GM18861 (cell line): ENCODE measurements at regions not wholly inside any gene's neighbourhood (a gene's known extent, or its start where the extent isn't known, plus 50 kb on each side); places are given as distances from the start of the nearest gene placed in this dataset.

Experiments used
- ATAC-seq: cut with Tn5 transposase; IDR thresholded peaks from one replicate; pipeline ENCODE4 v1.9.1; 2021; ENCODE audit not compliant: unreplicated experiment

DNA sequence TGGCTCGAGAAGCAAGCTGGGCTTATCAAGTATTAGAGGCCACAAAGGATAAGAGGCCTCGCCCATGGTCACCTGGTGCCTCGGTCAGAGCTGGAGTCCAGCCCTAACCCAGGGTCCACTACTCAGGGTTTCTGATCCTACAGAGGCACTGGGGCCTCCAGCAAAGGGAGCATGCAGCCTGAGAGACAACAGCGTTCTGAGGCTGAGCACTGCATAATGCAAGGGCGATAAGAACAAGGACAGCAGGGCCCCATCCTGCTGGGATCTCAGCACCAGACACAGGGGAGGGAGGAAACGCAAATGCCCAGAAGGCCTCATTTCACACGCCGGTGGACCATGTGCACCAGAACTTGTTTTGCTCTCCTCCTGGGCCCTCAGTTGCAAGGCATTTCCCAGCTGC lies 63.0 kb downstream of the C5orf15 start:
- ATAC-seq: no peak

- ATAC-seq: no peak
These were observed 63.8 kb downstream of the C5orf15 start for GRCh38 chr5:133904641-133905040.

DNA sequence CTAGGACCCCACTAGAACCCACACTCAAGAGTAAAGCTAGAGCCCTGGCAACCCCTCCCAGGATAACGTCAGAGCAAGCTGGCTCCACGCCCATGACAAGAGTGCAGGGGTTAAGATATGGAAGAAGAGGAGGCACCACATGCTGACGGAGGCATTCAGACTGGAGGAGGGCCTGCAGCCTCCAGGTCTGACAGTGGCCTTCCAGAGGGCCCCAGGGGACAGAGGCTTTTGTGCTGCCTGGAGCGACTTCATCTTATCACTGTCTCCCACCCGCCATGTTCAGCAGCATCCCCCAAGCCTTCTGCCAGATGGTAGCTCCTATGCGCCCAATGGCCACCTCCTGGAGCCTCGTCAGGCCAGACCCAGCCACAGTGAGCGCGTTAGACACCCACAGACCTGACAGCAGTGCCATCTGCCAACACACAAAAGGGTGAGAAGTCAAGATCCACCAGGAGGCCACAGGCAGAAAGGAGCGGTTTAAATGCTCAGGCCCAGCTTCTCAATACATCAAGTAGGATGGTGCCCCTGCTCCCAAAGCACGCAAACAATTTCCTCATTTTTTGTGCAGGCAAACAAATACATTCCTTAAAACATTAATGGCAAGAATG lies 65.8 kb downstream of the C5orf15 start:
- no peak for ATAC-seq

DNA sequence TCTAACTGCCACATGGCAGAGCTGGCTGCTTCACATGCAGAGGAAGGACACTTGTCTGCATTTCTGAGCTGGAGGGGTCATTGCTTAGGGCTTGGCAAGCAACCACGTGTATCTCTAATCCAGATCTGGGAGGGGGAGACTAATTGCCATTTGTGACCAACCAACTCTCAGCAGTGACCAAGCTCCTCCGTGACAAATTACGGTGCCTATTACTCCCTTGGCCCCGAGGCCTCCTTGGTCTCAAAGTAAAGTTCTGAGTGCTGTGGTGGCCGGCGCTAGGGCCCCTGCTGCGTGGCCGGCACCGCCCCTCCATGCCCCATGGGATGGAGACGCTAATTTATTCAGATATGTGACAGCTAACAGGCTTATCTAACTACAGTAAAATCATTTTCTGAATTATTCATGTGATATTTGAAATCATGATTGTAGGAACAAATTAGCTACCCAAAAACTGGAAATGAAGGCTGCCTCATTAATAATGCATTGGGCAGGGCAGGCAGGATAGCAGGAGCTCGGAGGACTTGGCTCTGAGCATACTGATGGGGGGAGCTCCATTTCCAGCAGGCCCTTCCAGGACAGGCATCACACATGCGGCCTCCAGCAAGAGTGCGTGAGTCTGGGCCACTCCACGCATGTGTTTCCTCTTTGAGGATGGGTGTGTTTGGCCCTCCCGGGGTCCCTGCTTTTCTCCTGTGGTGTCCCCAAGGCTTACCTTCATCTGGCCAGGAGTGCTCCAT lies 67.7 kb downstream of the C5orf15 start:
- ATAC-seq: no peak

DNA sequence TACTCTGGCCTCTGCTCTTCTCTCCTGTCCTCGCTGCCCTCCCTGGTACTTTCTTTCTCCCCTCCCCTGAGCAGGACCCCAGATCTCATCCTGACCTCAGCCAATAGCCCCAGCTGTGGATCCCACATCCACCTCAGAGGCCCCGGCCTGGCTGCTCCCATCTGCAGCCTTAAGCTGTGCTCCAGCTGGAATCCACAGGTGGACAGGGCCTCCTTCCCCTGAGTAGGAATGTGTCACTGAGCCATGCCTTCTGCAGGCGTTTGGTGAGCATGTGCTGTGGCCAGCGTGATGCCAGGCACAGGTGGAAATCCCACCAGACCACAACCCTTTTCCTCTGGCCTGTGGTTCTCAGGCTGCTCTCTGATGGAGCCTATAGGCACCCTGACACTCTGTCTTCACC lies 68.9 kb downstream of the C5orf15 start:
- ATAC-seq: no peak

DNA sequence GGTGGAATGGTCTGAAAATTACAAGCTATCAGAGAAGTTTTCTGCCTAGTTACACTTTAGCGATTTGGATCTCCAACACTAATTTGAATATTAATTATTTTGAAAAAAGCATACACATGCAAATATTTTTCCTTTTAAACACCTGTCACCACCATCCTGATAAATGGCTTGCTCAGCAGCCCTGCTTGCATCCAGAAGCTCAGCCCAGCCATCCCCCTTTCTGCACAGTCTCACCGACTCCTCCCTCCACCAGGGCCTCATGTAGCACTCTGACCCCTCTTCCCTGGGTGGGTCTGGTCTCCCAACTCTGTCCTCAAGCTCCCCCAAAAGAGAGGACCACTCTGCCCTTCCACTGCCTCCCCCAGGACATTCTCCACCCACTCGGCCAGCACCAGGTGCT lies 70.0 kb downstream of the C5orf15 start:
- ATAC-seq: no peak

DNA sequence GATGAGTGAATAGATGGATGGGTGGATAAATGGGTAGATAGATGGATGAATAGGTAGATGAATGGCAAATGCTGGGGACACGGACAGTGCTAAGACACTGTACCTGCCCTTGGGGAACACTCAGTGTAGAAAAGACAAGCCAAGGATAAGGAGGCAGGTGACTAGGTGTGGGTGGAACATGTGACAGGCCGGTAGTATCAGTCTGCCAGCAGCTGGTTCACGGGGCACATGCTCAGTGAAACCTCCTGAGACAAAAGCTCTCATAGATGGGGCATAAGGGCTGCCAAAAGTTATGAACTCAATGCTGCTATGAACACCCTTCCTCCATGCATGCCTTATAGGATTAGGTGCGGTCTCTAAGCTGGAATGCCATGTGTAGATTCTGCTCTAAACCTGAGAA lies 71.0 kb downstream of the C5orf15 start:
- no peak for ATAC-seq

DNA sequence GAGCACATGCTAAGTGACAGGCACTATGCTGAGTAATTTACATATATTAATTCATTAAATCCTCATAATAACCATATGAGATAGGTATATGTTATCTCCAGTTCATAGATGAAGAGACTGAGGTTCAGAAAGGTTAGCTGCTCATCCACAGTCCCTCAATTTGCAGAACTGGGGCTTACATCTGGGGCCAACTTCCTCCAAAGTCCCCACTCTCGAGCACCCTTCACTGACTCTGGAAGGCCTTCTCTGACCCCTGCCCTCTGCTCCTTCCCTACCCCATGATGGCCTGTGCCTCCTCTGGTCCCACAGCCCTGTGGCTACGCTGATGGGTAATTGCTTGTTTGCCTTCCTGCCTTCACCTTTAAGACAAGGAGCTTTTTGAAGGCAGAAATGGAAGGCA lies 71.6 kb downstream of the C5orf15 start:
- no peak for ATAC-seq

- ATAC-seq: no peak
These were observed 72.2 kb downstream of the C5orf15 start for GRCh38 chr5:133895979-133896845.

DNA sequence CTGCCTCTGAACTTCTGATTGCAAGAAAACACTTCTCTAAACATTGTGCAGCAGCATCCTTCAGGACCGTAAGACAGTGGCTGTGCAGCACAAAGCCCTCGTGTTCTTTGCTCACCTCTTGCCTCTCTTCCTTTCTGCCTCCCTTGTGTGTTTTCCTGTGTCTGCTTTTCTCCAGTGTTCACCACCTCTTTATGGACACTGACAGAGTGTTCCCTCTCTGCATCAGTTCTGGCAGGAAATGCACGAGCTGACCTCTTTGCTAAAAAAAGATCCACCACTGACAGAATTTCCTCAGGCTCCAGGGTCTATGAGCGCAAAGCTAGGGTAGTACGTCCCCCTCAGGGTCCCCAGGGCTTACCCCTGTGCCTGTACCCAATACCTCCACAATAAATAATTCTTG lies 74.3 kb downstream of the C5orf15 start:
- ATAC-seq: no peak

- ATAC-seq: no peak
These were observed 75.7 kb downstream of the C5orf15 start for GRCh38 chr5:133892774-133893173.

DNA sequence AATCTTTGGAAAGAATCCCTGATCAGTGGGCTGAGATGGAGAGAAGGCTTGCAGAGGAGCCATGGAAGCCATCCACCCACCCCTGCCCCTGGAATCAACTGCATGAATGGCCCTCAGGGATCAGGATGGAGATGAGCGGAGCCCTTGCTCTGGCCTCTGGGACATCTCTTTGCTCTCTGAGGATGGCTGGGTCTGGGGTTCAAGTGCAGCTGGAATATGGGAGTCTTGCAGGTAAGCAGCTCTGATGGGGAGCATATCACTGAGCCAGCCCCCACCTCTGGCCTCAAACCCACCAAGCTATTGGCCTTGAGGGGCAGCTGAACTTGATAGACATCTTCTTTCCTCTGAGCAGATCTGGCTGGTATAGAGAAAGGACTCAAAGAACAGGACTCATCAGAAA lies 76.1 kb downstream of the C5orf15 start:
- ATAC-seq: no peak

DNA sequence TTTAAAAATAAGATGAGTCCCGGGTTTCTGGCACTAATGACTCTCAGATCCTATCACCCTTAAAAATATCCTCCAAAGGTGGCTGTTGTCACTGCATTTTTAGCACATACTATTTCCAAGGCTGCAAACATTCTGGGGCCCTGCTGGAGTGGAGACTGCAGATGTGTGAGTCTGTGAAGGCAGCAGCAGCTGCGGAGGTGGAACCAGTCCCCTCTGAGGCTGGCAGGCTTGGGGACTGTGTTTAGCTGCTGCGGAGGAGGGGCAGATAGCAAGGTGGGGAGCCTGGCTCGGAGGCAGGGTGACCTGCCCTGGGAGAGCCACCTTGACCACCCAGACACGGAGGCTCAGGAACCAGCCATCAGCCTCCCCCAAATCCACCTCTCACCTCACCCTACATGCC lies 77.0 kb downstream of the C5orf15 start:
- ATAC-seq: no peak

GRCh38 chr5:133890776-133891280 lies 77.6 kb downstream of the C5orf15 start:
- ATAC-seq: no peak

- ATAC-seq: no peak
These were observed 78.1 kb downstream of the C5orf15 start for GRCh38 chr5:133890314-133890713.

GRCh38 chr5:133889271-133889905 lies 79.0 kb downstream of the C5orf15 start:
- no peak for ATAC-seq

DNA sequence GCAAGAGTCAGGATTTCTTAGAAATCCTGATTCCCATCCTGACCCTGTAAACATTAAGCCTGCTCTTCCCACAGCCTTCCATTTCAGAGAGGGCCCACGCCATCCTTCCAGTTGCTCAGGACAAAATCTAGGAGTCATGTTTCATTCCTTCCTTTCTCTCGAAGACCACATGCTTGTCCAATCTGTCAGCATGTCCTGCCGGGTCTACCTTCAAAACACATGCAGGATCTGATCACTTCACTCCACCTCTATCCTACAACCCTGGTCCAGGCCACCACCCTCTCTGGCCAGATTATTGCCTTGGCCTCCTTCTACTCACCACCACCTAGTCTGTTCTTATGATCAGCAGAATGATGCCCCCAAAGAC lies 79.8 kb downstream of the C5orf15 start:
- ATAC-seq: no peak

DNA sequence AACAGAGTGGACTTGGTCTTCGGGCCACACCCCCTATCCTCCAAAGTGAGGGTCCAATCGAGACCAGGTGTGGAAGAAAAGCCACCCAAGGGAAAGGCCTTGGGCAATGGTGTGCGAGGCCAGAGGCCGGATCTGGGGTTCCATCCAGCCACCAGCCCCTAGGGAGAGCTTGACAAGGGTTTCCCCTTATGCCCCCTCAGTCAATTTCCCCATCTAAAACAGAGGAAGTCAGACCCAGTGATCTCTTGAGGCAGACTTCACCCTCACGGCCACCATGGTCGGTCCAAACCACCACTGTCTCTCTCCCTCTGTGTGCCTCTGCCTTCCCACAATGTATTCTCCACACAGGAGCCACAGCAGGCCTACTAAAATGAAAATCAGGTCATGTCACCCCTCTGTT lies 82.9 kb downstream of the C5orf15 start:
- ATAC-seq: no peak

DNA sequence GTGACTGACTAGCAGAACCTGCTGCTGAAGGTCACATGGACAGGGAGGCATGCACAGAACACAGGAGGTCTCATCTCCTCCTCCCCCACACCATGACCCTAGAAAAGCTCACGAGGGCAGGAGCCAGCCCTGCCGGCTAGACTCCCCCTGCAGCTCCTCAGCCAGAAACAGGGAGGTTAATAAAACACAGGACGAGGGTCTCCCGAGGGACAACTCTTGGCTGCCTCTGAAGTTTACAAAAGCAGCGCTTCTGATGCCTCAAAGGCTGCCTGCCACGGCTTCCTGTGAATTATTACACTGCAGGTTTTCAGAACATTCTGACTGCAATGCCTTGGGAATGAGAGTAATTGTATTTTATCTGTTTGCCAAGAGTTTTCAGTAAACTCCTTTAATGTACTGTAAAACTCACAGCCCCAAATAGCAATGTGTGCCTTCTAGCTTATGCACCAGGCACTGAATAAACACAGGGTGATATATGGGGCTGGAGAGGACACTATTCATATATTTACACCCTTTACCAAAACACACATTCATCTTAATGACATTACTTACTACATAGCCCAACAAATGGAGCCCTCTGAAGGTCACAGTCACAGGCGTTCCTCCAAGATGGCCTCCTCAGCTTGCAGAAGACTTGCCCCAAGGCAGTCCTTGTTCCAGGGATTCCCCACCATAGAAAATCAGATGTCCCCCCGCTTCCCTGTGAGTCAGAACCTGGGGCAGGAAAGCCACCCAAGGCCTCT lies 83.7 kb downstream of the C5orf15 start:
- ATAC-seq: no peak

- no peak for ATAC-seq
These were observed 84.5 kb downstream of the C5orf15 start for GRCh38 chr5:133883916-133884315.

DNA sequence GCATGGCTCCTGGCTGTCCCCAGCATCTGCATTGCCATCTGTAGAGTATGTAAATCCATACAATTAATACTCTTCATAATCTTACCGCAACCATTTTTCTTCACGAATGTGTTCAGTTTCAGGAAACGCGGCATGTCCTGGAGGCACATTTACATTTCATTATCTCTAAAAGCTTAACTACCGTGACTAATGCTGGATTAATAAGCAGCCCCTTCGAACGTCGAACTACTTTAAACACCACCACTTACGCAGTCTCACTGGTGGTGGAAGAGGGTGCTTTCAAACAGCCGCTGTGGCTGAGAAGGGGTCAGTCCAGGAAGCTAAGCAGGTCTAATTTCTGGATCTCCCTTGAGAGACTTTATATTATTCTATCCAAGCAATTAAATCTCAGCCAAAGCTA lies 85.6 kb downstream of the C5orf15 start:
- ATAC-seq: no peak
